ENCODE measurements at regions not wholly inside any gene's neighbourhood (a gene's known extent, or its start where the extent isn't known, plus 50 kb on each side); places are given as distances from the start of the nearest gene placed in this dataset.

- TF ChIP-seq CTCF (IDR thresholded peaks at IDR 0.05) (no peak), EP300 (IDR thresholded peaks at IDR 0.05) (no peak), POLR2A (IDR thresholded peaks at IDR 0.05) (no peak)
These were observed 282.6 kb downstream of the NUF2 start for GRCh38 chr1:163604321-163604720.
